GM21576 (cell line): ENCODE measurements at regions not wholly inside any gene's neighbourhood (a gene's known extent, or its start where the extent isn't known, plus 50 kb on each side); places are given as distances from the start of the nearest gene placed in this dataset.

Experiments used
- ATAC-seq: cut with Tn5 transposase; IDR thresholded peaks from one replicate; pipeline ENCODE4 v1.9.1; 2021; ENCODE audit warnings: mild to moderate bottlenecking, moderate library complexity; ENCODE audit not compliant: unreplicated experiment

DNA sequence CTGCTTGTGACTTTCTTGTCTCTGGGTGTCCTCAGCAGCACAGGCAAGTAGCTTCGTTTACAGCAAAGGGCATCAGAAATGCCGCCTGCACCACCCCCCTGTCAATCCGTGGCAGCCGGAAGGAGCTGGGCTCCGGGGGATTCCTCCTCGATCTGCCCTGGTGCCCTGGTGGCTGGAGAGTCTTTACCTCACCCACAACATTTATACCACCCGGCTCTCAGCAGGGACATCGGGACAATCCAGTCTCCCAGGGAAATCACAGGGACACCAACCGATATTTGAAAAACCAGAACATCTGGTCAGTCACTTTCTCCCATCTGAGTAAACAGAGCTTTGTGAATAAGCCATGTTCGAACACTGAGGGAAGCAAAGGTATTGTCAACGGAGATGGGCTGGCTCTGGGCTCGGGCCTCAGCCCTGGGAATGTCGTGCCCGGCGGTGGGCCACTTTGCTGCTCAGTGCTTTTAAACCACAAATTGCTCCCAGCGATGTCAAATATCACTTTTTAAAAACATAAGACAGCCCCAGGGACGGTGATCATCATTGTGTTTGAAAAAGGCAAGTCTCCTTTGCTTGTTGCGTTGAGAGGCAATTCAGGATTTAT lies 210.0 kb upstream of the SALL3 start:
- no peak for ATAC-seq

DNA sequence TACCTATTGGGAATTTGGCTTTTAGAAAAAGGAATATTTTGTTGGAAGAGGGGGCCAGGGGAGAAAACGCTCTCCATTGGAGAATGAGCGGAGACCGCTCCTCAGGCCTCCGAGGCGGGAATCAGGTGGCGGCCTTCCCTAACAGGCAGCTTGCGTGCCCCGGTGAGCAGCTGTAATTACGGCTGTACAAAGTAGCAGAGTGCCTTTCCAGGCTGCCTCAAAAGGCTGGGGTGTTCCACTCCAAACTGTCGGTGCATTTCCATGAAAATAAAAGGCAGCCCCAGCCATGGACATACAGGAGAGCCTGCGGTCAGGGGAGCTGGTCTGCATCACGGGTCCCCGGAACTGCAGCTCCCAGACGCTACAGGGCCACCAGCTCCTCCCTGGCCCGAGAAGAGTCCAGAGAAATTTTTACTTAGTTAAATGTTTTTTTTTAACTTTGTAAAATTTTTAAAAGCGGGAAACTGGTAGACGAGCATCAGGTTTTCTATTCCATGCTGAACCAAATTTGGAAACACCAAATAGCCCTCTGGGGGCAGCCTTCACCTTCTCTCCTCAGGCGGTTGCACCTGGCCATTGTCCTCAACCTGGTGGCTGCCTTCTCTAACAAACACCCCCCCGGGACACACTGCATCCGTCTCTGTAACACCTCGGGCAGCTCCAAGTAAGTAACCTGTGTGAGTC lies 209.3 kb upstream of the SALL3 start:
- ATAC-seq: no peak

DNA sequence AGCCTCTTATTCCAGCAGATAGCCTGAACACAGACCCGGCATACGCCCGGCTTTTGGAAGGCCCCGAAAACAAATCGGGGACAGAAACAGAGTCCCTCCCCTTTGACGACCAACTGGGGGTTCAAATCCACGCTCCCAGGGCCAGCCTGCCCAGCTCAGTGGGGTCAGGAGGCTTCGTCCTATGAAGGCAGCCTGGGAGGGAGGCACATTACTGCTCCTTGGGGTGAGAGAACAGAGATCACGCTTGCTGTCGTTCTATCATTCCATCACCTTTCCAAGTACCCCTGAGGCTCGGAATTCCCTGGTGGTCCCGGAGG lies 208.8 kb upstream of the SALL3 start:
- no peak for ATAC-seq

DNA sequence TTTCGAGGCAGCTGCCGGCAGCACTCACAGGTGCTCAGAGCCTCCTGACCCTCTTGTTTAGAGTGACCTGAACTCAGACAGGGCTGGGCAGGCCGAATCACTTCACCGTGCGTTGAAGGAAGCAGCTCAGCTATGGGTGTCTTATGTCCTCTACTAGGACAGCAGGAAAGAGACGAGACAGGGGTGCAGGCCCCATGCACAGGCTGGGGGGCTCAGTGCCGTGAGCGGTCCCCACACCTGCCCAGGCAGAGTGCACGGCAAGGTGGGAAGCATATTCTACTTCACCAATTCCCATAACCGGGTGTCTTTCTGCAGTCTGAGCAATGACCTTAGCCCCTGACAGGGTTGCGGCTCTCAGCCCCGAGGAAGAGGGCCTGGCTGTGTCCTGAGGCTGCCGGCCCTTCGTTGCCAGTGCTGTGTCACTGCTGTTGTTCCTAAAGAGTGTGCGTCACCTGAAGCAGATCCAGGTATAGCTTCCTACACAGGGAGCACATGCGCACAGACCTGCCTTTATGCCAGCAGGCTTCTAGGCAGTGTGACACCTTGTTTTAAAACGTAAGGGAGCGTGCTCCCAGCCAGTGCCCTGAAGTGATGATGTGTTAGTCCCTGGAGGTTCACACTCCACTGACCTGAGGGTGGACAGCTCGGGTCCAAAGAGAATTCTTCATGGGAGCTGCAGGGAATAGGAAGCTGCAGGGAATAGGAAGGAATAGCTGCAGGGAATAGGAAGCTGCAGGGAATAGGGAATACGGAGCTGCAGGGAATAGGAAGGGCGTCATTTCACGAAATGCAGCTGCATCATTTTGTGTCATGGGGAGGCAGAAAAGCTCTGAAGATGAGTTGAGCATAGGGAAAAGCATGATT lies 207.9 kb upstream of the SALL3 start:
- no peak for ATAC-seq

DNA sequence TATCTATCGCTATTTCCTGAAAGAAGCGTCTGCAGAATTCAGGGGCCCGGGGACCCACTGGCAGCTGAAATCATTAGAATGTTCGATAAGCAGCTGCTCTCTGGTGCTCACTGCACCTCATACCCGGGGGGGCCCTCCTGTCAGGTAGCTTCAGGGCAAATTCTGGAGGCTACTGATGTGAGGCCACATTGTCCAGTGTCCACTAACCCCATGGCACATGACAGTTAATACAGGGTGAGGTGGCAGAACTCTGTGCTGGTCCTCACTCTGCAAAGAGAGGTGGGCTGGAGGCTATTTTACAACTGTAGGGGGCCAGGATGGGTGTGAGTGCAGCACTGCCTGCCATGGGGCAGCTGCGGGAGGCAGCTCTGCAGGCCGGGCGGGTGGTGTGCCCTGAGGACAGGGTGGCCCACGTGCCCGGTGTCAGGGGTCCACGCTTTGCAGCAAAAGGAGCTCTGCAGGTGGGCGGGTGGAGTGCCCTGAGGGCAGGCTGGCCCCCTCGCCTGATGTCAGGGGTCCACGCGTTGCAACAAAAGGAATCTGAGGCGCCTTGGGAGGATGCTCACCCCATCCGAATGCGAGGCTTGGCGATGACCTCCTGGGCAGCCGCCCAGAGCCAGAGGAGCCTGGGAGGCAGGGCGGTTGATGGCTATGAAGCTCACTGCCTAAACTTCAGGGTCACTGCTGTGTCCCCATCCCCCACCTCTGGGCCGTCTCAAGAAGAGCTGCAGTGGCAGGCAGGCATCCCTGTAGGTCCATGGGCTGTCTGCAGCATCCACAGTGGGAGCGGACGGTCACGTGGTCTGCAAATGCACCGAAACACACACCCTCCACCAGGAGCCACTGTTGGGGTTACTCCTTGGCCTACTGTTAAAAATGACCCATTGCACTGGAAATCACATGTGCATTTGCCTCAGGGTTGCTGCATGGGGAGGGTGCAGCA lies 207.0 kb upstream of the SALL3 start:
- ATAC-seq: no peak

DNA sequence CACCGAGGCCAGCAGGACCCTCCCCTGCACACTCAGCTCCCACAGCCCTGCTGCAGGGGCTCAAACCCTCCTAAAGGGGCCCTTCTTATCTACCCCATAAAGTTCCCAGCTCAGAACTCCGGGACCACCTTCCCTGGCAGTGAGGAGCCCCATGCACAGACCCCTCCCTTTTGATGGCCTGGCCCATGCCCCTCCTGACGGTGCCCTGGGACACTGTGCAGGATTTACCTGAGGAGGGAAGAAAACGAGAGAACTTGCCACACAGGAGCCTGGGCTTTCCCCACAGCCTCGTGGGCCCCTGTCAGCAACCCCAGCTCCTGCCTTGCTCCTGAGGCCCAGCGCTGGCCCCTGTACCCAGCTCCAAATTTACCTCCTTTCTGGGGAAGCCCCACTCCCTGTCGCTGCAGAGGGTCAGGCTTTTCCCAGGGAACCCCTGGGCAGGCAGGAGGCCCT lies 206.3 kb upstream of the SALL3 start:
- no peak for ATAC-seq

DNA sequence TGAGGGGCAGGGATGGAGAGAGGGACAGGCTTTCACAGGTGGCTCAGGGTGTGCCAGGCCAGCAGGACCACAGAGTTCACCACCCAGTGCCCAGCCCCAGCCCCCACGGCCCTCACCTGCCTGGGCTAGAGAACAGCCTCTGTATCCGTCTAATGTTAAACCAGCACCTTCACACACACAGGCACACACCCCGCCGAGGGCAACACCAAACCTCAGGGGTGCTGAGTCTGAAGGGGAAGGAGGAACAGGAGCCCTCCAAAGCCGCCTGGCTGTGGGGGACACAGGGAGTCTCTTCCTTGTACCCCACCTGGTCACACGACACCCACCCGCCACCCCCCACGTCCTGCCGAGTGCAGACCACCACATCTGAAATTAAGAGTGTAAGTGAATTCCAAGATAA lies 205.8 kb upstream of the SALL3 start:
- no peak for ATAC-seq

DNA sequence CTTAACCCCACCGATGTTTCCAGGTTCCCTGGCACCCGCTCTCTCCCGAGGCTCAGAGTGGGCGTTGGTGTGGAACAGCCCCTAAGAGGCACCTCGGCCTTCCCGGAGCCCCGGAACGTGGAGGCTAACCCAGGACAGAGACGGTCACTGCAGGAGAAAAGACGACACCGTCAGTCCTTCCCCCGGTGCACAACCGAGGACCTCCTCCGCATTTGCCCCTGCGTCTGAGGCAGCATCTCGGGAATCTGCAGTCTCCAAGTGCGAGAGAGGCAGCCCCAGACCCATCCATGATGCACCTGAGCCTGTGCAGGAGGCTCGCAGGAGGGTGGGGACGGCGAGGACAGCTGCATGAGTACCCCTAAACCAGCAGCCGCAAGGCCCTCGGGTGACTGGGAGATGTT lies 204.9 kb upstream of the SALL3 start:
- no peak for ATAC-seq

DNA sequence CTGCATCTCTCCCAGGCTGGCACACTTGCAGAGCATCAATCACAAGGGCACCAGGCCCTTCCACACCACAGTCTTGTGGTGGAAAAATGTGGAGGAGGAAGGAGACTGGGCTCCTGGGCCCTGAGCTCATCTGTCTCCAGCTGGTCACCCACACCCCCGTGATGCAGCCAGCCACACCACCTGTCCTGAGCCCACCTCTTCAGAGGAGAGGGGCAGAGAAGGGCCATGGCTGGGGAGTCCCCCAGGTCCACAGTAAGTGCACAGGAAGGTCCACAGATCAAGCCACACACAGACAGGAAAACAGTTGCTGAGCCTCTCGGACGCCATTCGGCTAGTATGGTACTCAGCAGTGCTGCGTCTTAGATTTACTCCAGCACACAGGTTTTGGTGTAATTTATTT lies 203.5 kb upstream of the SALL3 start:
- ATAC-seq: no peak

DNA sequence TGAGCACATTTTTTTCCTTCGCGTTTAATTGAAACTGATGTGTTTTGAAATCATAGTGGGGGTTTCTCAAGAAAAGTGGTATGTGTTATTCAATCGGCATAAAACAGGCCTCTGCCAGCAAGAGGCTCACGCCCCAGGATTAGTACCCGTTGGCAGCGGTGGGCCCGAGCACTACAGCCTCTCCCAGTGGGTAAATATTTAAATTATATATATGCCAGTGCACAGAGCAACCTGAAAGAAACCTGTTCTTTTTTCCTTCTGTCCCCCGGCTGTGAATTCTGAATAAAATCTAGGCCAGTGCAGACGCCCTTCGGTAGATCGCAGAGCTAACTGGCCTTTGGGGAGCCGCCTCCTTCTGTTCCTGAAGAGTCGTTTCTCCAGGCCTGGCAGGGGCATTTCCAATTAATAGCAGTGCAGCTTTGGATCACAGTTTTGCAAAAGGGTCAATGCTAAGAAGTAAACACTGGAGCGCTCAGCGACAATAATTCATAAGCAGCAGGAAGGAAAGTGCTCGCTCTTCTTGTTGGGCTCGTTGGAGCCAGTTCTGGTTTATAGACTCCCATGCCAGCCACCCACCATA lies 202.8 kb upstream of the SALL3 start:
- ATAC-seq: no peak

DNA sequence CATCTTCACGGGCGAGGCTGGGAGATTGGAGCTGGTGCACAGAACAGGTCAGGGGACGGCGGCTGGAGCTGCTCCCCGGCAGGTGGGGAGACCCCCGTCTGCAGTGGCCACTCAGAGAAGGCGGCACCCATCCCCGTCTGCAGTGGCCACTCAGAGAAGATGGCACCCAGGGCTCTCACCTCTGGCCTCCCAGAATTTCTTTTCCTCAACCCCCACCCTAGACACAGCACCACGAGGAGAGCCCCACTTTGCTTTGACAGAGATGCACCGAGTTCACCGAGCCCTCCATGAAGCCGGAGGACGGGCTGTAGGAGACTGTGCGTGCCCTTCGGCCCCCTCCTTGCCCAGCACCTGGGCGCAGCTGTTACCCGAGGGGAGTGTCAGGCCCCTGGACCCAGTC lies 201.6 kb upstream of the SALL3 start:
- no peak for ATAC-seq

DNA sequence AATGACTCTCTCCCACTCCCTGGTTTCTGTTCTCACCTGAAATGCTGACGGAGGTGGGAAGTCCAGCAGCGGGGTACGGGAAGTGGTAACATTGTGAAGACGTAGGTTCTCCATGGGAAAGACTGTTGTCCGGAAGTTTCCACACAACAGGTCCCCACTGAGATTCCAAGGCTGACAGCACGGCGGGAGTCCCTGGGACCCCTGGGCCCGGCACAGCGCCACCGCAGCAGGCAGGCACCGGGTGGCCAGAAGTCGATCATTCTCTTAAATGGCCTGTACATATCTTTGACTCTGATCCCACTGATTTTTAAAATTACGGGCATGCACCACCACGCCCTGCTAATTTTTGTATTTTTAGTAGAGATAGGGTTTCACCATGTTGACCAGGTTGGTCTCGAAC lies 201.0 kb upstream of the SALL3 start:
- ATAC-seq: no peak

DNA sequence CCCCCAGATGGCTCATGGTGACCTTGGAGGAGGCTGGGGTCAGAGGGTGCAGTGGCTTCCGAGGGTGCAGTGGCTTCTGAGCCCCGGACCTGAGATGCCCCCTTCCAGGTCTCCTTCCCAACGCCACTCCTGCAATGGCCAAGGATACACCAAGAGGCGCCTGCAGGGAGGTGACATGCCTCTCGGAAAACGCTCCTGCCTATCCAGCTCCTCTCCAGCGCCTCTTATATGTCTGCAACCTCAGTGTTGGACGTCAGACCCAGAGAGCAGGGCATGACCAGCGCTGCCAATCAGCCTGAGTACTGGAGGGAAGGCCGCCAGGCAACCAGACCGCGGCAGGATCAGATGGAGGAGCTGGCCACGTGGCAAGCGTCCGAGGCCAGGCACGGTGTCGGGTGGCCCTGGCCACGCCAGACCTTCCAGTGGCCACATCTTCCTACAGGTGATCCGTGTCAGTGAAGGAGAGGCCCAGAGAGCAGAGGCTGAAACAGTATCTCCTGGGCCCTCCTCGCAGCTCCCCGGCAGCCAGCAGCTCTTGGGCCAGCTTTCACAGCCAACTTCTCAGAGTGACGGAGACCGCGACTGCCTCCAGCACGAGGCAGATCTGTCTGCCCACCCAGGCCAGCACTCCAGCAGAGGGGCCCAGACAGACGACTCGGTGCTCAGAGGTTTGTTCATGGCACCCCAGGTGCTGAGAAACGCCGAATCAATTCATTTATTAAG lies 199.5 kb upstream of the SALL3 start:
- ATAC-seq: no peak

DNA sequence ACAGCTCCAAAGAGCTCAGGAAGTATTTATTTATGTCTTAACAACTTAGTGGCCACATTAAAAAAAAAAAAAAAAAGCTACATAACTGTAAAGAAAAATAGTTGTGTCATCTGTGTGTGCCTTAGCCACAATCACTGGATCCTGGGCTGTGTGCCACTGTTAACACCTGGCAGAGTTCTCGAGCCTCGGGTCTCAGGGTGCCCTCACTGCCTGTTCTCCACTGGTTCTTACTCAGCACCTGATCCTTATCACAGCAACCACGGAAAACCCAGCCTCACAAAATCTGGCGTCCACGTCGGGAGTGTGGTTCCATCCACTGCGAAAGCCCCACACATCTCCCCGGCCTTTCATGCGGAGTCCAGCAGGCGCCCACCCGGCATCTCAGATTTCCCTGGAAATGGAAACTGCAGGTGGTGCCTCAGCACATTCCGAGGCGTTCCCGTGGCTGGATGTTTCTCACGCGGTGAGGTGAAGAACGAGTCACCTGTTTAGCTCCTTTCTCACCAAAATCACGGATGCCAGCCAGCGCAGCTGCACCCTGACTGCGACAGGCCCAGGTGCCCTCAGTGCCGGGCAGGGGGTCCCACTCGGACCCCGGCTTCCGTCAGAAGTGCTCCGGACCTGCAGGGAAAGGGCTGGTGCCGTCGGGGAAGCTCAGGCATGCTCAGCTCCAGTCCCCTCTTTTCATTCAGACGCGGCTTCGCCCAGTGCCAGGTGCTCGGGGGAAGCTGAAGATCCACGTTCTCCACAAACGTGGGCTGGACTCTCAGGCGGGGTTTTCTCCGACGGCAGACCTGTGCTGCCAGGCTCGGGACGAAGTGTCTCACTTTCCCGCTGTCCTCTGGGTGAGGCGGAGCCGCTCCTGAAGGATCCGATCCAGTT lies 198.7 kb upstream of the SALL3 start:
- ATAC-seq: no peak

DNA sequence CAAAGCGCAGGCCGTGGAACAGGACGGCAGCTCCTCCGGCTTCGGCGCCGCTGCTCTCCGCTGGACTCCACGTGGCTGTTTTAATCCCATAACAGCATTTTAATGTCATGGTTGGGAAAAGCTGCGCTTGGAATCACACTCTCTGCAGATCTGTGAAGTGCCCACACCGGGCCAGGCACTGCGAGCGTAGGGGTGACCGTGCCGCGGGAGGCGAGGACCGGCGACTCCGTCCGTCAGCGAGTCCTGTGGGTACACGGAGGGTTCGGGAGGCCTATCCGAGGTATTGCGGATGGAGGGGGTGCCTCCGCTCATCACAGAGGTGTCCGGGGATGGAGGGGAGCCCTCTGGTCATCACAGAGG lies 198.0 kb upstream of the SALL3 start:
- ATAC-seq: no peak

DNA sequence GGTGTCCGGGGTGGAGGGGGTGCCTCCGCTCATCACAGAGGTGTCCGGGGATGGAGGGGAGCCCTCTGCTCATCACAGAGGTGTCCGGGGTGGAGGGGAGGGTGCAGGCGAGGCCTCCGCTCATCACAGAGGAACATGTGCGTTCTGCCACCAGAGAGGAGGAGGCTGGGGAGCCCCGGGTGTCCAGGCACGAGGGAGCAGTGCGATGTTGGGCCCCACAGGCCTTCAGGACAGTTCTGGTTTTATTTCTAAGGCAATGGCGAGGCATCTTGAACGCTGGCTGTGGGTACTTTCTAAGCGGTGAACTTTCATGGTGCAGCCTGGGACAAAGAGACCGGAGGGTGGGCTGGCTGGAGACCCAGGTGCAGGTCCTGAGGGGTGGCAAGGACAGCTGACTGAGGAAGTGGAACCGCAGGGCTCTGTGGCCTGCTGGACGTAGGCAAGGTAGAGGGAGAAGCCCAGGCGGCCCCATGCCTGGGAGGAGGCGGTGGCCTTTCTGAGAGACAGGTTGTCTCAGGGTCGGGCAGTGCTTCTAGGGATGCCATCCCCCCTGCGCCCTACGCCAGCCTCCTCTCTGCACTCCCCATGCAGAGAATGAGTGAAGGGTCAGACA lies 196.6 kb upstream of the SALL3 start:
- ATAC-seq: no peak

DNA sequence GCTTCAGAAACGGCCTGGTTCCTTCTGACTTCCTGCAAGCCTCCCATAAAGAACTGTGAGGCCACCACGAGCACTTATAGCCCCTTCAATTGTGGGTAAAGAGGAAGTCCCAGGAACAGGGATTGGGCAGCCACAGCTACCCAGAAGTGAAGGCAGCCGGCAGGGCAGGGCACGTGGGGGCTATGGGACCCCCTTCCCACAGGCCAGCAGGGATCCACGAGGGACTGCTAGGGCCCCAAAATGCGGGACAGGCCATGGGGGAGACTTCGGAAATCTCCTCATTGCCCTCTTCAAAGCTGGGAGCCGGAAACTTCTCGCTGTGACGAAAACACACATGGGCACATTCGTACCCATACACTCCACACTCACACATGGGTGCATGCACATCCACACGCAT lies 196.1 kb upstream of the SALL3 start:
- no peak for ATAC-seq

DNA sequence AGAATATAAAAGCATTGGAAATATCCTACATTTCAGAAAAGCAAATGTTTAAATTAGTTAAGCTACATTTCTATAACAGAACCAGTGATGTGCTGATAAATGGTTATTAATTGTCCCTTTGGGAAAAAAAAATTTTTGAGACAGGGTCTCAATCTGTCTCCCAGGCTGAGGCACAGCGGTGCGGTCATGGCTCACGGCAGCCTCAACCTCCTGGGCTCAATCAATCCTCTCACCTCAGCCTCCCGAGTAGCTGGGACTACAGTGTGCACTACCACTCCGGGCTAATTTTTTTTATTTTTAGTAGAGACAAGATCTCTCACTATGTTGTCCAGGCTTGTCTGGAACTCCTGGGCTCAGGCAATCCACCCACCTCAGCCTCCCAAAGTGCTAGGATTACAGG lies 194.8 kb upstream of the SALL3 start:
- ATAC-seq: no peak

DNA sequence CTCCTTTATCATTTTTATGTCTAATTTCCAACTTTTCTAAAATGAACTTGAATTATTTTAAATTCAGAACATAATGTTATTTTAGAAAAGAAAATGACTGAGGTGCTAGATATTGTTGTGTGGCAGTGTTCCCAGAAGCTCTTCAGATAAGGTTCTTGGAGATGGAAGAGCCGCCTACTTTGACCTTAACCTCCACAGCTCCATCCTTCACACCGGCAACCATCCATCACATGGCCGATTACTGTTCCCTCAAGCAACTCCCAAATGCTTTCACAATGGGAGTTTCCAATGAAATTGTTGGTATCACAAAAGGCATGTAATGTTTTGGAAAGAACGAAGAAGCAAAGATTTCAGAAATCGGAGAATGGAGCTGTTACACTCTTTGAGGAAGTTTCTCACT lies 193.9 kb upstream of the SALL3 start:
- ATAC-seq: no peak
